LNCaP clone FGC (cell line): ENCODE measurements at regions not wholly inside any gene's neighbourhood (a gene's known extent, or its start where the extent isn't known, plus 50 kb on each side); places are given as distances from the start of the nearest gene placed in this dataset.

Source experiments
- DNase-seq: peaks from one replicate; pipeline ENCODE4 v3.0.0-alpha.2; 2011; ENCODE audit warnings: low read depth
- H3K4me3 ChIP-seq: 2 replicates; pipeline ENCODE4 v1.5.1; 2011; ENCODE audit warnings: mild to moderate bottlenecking, low read depth, low read length, control low read depth
- TF ChIP-seq, protein P1 (sequence below): IDR thresholded peaks from 2 replicates; pipeline ENCODE4 v1.5.1; 2012; ENCODE audit warnings: mild to moderate bottlenecking; ENCODE audit not compliant: control insufficient read depth, insufficient read depth; ENCODE audit errors: extremely low read depth

DNA sequence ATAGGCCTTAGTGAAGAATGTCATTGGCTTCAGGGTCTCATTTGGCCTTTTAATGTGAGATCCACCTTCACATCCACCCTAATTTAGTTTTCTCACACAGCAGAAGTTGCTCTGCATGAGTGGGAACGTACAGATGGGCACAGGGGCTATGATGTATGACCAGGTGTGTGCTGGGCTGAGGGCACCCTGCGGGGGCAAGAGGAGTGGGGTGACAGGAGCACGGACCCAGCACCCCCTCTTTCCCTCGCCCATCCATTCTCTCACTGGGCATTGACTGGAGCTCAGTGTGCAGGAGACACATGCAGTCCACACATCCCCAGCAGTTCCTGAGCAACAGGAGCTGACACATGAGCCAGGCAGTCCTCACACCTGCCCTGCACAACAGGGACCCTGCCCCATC, 95.1 kb upstream of the PPP2R2D start:
- TF ChIP-seq, protein P1, sequence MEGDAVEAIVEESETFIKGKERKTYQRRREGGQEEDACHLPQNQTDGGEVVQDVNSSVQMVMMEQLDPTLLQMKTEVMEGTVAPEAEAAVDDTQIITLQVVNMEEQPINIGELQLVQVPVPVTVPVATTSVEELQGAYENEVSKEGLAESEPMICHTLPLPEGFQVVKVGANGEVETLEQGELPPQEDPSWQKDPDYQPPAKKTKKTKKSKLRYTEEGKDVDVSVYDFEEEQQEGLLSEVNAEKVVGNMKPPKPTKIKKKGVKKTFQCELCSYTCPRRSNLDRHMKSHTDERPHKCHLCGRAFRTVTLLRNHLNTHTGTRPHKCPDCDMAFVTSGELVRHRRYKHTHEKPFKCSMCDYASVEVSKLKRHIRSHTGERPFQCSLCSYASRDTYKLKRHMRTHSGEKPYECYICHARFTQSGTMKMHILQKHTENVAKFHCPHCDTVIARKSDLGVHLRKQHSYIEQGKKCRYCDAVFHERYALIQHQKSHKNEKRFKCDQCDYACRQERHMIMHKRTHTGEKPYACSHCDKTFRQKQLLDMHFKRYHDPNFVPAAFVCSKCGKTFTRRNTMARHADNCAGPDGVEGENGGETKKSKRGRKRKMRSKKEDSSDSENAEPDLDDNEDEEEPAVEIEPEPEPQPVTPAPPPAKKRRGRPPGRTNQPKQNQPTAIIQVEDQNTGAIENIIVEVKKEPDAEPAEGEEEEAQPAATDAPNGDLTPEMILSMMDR = no peak
- DNase-seq = no peak
- no peak overlapping the region for H3K4me3 ChIP-seq

DNA sequence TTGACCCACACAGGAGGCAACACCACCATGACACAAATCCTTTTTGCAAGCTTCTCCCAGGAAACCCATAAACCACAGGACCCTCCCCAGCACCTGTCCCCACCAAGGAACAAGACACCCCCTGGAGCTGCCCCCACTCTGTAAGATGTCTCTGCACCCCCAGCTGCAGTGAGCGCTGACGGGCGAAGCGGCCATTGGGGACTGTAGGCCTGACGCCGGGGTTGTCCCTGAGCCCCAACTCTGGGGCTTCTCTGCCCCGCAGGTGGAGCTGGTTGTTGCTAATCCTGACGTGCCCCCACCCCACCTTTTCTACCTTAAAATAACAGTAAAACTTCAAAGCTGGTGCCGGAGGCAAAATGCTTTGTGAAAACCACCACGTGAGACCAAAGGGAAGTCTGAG, 94.7 kb upstream of the PPP2R2D start:
- H3K4me3 ChIP-seq = no peak overlapping the region
- DNase-seq = no peak
- TF ChIP-seq, protein P1 = no peak

DNA sequence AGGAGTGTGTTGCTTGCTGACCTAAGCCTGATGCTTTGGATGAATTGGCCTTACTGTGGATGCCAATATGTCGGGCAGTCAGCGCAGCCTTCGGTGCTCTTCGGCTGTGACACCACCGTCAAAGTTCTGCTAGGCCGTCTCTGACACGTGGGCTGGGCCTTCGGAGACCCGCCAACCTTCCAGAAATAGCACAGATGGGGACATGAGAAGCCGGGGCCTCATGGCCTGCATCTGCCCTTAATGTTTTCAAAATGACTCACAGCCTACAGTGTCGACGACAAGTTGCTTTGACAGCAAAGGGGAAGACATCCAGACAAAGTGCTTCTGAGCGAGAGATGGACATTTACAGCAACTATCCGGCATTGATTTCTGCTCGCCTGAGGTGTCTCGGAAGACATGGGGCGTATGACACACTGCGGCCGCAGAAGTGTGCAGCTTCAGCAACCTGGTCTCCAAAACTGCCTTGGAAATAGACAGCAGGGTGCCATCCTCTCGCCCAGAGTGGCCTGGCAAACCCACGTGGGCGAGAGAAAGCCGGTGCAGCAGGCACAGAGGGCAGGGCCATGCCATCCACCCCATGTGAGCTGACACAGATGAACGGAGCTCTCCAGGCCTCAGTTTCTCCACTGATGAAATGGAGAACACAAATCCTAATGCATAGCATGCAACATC, 94.0 kb upstream of the PPP2R2D start:
- TF ChIP-seq, protein P1 = no peak
- H3K4me3 ChIP-seq = no peak overlapping the region
- no peak for DNase-seq

DNA sequence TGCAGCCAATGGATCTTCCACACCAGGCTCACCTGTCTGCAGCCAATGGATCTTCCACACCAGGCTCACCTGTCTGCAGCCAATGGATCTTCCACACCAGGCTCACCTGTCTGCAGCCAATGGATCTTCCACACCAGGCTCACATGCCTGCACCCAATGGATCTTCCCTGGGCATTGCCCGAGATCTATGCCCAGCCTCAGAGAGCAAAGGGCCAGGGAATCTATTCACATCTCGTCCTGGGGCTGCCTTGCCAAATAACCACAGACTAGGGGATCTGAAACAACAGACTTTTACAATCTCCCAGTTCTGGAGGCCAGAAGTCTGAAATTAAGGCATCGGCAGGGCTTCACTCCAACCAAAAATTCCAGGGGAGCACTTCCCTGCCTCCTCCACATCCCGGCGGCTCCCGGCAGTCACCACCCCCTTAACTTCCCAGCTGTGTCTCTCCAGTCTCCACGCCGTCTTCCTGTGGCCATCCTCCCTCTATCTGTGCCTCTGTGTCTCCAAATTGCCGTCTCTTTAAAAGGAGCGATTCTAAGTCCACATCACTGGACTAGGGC, 92.4 kb upstream of the PPP2R2D start:
- H3K4me3 ChIP-seq = no peak overlapping the region
- DNase-seq = no peak
- TF ChIP-seq, protein P1 = no peak

DNA sequence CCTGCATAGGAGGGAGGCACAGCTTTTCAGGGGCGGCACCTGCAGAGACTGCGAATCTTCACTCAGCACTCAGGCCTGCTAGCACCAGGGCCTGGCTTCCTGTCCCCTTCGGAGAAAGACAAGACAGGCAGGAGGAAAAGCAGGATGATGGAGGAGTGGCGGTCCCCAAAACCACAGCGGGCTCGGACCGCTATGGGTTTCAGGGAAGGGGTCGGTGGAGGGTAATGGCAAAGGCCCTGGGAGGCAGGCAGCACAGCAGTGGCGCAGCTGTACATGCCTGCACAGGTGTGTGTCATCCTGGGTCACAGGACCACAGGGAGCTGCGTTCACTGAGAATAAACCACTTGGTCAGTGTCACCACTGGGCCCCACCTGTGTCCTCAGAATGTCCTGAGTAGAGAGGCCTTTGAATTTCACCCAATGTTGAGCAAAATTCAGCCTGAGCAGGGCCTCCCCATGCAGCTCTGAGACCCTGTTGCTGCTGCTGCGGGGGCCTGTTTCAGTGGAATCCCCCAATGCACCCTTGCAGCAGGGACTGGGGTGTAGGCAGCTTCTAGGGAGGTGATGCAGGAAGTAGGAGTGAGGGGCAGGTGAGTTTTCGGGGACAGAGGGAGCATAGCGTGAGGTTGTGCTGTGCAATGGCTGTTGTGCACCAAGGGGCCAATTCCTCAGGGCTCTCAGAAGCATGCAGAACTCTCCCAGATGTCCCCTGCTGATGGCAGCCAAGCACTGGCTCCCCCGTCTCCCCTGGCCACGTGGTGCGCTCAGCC, 90.6 kb upstream of the PPP2R2D start:
- DNase-seq = no peak
- TF ChIP-seq, protein P1 = no peak
- no peak overlapping the region for H3K4me3 ChIP-seq

DNA sequence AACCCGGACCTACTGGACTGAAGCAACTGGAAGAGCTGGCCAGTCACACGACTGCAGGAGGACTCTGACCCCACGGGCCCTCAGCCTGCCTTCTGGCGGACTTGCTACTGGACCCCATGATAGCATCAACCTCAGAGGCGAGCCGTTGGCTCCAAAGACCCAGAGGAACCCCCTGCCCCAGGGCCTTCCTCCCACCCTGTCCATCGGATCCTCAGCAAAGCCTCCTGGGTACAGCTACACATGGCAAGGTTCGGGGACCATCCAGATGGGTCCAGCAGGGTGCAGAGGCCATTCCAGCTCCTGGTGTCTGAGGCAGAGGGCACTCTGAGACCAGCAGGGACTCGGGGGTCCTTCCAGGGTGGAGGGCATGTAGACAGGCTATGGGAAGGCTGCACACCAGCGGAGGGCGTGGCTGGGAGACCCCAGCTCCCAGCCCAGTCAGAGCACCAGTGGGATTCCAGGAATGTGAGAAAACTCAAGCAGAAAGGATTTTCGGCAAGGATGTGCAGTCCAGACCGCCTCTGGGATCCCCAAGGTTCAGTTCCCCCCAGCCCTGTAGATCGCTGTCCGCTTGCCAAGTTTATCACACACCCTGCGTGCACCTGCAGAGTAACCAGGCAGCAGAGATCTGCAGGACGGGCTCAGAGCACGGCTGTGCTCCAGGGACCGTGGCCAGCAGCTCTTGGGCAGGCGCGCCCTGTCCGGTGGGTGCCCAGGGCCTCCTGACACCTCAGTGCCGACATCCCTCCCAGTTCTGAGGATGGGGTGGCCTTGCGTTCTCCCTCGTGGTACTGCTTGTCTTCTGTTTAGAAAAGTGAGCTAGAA, 89.8 kb upstream of the PPP2R2D start:
- DNase-seq = no peak
- H3K4me3 ChIP-seq = no peak overlapping the region
- TF ChIP-seq, protein P1 = no peak
